GM19023 (cell line): ENCODE measurements at regions not wholly inside any gene's neighbourhood (a gene's known extent, or its start where the extent isn't known, plus 50 kb on each side); places are given as distances from the start of the nearest gene placed in this dataset.
"Not testable (repeated sequence)": the region's sequence is repeated elsewhere in the genome, so short reads cannot be mapped to it uniquely, and the experiment has no call there.

Experiments used
- ATAC-seq: cut with Tn5 transposase; IDR thresholded peaks from one replicate; pipeline ENCODE4 v1.9.1; 2021; ENCODE audit warnings: mild to moderate bottlenecking, moderate library complexity; ENCODE audit not compliant: unreplicated experiment

- no peak for ATAC-seq
Measured at GRCh38 chr3:124043023-124043422, 51.1 kb upstream of the ROPN1 start.

- no peak for ATAC-seq
Measured at GRCh38 chr3:124044956-124045355, 53.0 kb upstream of the ROPN1 start.

GRCh38 chr3:124048967-124049798 lies 57.3 kb upstream of the ROPN1 start:
- ATAC-seq: no peak

- no peak for ATAC-seq
Measured at GRCh38 chr3:124051636-124052035, 59.7 kb upstream of the ROPN1 start.

GRCh38 chr3:124053871-124054270 lies 61.9 kb upstream of the ROPN1 start:
- ATAC-seq: no peak

- ATAC-seq: no peak
Measured at GRCh38 chr3:124056846-124057245, 64.9 kb upstream of the ROPN1 start.

- no peak for ATAC-seq
Measured at GRCh38 chr3:124057420-124057819, 65.5 kb upstream of the ROPN1 start.

GRCh38 chr3:124059580-124059979 lies 67.7 kb upstream of the ROPN1 start:
- ATAC-seq: no peak

GRCh38 chr3:124063197-124063909 lies 71.4 kb upstream of the ROPN1 start:
- ATAC-seq: no peak

- no peak for ATAC-seq
Measured at GRCh38 chr3:124064050-124064449, 72.1 kb upstream of the ROPN1 start.

GRCh38 chr3:124066543-124066942 lies 74.6 kb upstream of the ROPN1 start:
- ATAC-seq: not testable (repeated sequence)

GRCh38 chr3:124069706-124070105 lies 77.8 kb upstream of the ROPN1 start:
- ATAC-seq: not testable (repeated sequence)

- ATAC-seq: not testable (repeated sequence)
Measured at GRCh38 chr3:124075090-124075489, 83.2 kb upstream of the ROPN1 start.

- ATAC-seq: no peak
Measured at GRCh38 chr3:124075753-124076152, 83.8 kb upstream of the ROPN1 start.

- no peak for ATAC-seq
Measured at GRCh38 chr3:124076235-124076634, 84.3 kb upstream of the ROPN1 start.

GRCh38 chr3:124078953-124079911 lies 87.3 kb upstream of the ROPN1 start:
- ATAC-seq: no peak

GRCh38 chr3:124079912-124080276 lies 88.0 kb upstream of the ROPN1 start:
- no peak for ATAC-seq

GRCh38 chr3:124082343-124082742 lies 90.4 kb upstream of the ROPN1 start:
- ATAC-seq: no peak

GRCh38 chr3:124084022-124084881 lies 92.3 kb upstream of the ROPN1 start:
- no peak for ATAC-seq

- ATAC-seq: no peak
Measured at GRCh38 chr3:124088801-124089200, 96.9 kb upstream of the ROPN1 start.
